NK-92 (cell line): ENCODE measurements at regions not wholly inside any gene's neighbourhood (a gene's known extent, or its start where the extent isn't known, plus 50 kb on each side); places are given as distances from the start of the nearest gene placed in this dataset.

Experiments
- DNase-seq: peaks from one replicate; lab custom pipeline; 2025; ENCODE audit not compliant: unreplicated experiment; lab: John Stamatoyannopoulos, UW

GRCh38 chr2:64220894-64221617 is 76.8 kb upstream of the PELI1 start:
- DNase-seq, result no peak

GRCh38 chr2:64221935-64222334 is 77.7 kb upstream of the PELI1 start:
- DNase-seq, result no peak

GRCh38 chr2:64222351-64222750 is 78.1 kb upstream of the PELI1 start:
- no peak for DNase-seq

GRCh38 chr2:64223055-64223454 is 78.8 kb upstream of the PELI1 start:
- DNase-seq, result no peak

- no peak for DNase-seq
Measured at GRCh38 chr2:64225491-64225890, 81.3 kb upstream of the PELI1 start.

- DNase-seq, result no peak
Measured at GRCh38 chr2:64226611-64227010, 82.4 kb upstream of the PELI1 start.

- DNase-seq, result no peak
Measured at GRCh38 chr2:64227603-64228125, 83.4 kb upstream of the PELI1 start.

GRCh38 chr2:64228126-64228678 is 84.0 kb upstream of the PELI1 start:
- DNase-seq, result no peak

GRCh38 chr2:64228918-64229317 is 84.7 kb upstream of the PELI1 start:
- no peak for DNase-seq

GRCh38 chr2:64230540-64230939 is 86.3 kb upstream of the PELI1 start:
- DNase-seq, result no peak

- DNase-seq, result no peak
Measured at GRCh38 chr2:64232266-64232665, 88.0 kb upstream of the PELI1 start.

GRCh38 chr2:64233376-64233922 is 89.2 kb upstream of the PELI1 start:
- DNase-seq, result no peak

- no peak for DNase-seq
Measured at GRCh38 chr2:64234150-64234549, 89.9 kb upstream of the PELI1 start.

GRCh38 chr2:64234785-64235184 is 90.6 kb upstream of the PELI1 start:
- DNase-seq, result no peak

- DNase-seq, result no peak
Measured at GRCh38 chr2:64237266-64237665, 93.0 kb upstream of the PELI1 start.

GRCh38 chr2:64238799-64239198 is 94.6 kb upstream of the PELI1 start:
- no peak for DNase-seq

GRCh38 chr2:64243081-64244036 is 99.1 kb upstream of the PELI1 start:
- DNase-seq, result no peak

GRCh38 chr2:64244037-64244416 is 99.8 kb upstream of the PELI1 start:
- no peak for DNase-seq

GRCh38 chr2:64245631-64246030 is 101.4 kb upstream of the PELI1 start:
- DNase-seq, result no peak

GRCh38 chr2:64246962-64247361 is 102.7 kb upstream of the PELI1 start:
- no peak for DNase-seq

GRCh38 chr2:64249426-64249825 is 105.2 kb upstream of the PELI1 start:
- DNase-seq, result no peak
